ENCODE measurements at regions not wholly inside any gene's neighbourhood (a gene's known extent, or its start where the extent isn't known, plus 50 kb on each side); places are given as distances from the start of the nearest gene placed in this dataset.

GRCh38 chr12:97336900-97337751 lies 125.5 kb upstream of the RMST start:
- DNase-seq (ENCODE audit: low read depth) = no peak

GRCh38 chr12:97342130-97342529 lies 120.5 kb upstream of the RMST start:
- DNase-seq (ENCODE audit: low read depth) = no peak

GRCh38 chr12:97347956-97348355 lies 114.6 kb upstream of the RMST start:
- DNase-seq (ENCODE audit: low read depth) = no peak

- DNase-seq (ENCODE audit: low read depth) = no peak
Measured at GRCh38 chr12:97358361-97358760, 104.2 kb upstream of the RMST start.

- DNase-seq (ENCODE audit: low read depth) = no peak
Measured at GRCh38 chr12:97359021-97359690, 103.4 kb upstream of the RMST start.

GRCh38 chr12:97363693-97364092 lies 98.9 kb upstream of the RMST start:
- DNase-seq (ENCODE audit: low read depth) = no peak

GRCh38 chr12:97368462-97369163 lies 94.0 kb upstream of the RMST start:
- no peak for DNase-seq (ENCODE audit: low read depth)

GRCh38 chr12:97375310-97375709 lies 87.3 kb upstream of the RMST start:
- no peak for DNase-seq (ENCODE audit: low read depth)

- DNase-seq (ENCODE audit: low read depth) = no peak
Measured at GRCh38 chr12:97380440-97380839, 82.2 kb upstream of the RMST start.

- DNase-seq (ENCODE audit: low read depth) = no peak
Measured at GRCh38 chr12:97385121-97385520, 77.5 kb upstream of the RMST start.

- DNase-seq (ENCODE audit: low read depth) = no peak
Measured at GRCh38 chr12:97386133-97386581, 76.4 kb upstream of the RMST start.

- no peak for DNase-seq (ENCODE audit: low read depth)
Measured at GRCh38 chr12:97387844-97388243, 74.8 kb upstream of the RMST start.

GRCh38 chr12:97394657-97395056 lies 67.9 kb upstream of the RMST start:
- DNase-seq (ENCODE audit: low read depth) = no peak

GRCh38 chr12:97397008-97397407 lies 65.6 kb upstream of the RMST start:
- no peak for DNase-seq (ENCODE audit: low read depth)

- no peak for DNase-seq (ENCODE audit: low read depth)
Measured at GRCh38 chr12:97398704-97399103, 63.9 kb upstream of the RMST start.

- no peak for DNase-seq (ENCODE audit: low read depth)
Measured at GRCh38 chr12:97404093-97404492, 58.5 kb upstream of the RMST start.

- DNase-seq (ENCODE audit: low read depth) = no peak
Measured at GRCh38 chr12:97404543-97404942, 58.1 kb upstream of the RMST start.

- no peak for DNase-seq (ENCODE audit: low read depth)
Measured at GRCh38 chr12:97408363-97408762, 54.2 kb upstream of the RMST start.

GRCh38 chr12:97411341-97411740 lies 51.3 kb upstream of the RMST start:
- no peak for DNase-seq (ENCODE audit: low read depth)
